ENCODE measurements at regions not wholly inside any gene's neighbourhood (a gene's known extent, or its start where the extent isn't known, plus 50 kb on each side); places are given as distances from the start of the nearest gene placed in this dataset.

DNA sequence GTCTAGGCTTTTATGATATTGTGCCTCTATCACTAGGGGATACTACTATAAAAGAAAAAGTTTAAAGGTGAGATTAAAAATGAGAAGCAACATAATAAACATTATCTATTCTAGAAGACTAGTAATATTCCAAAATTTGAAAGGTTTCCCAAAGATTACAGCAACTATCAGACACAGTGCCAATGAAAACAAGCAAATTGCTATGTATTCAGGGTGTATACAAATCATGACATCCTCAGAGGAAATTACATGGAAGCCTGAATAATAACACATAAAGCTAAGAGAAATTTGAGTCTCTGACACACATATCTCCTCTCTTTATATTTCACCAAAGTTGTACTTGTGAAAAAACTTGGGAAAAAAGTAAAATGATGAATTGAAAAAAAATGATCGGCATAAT, 327.0 kb downstream of the SEC23A start:
- peak in 1 of 2 donors; percentile 29 for DNase-seq (ENCODE audit: low read depth in 2 of 2)

DNA sequence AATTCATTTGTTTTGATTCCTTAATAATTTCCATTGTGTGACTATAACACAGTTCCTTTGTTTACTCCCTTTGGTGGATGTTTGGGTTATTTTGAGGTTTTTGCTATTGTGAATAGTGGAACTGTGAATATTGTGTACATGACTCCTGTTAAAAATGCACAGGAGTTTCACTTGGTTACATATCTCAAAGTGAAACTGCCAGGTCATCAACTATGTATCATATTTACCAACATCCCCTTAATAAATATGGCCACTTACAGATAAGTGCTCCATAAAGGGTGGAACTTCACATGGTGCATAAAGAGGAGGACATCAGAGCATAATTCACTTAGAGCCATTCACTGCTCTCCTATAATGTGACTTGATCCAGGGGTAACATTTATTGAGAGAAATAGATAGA, 328.9 kb downstream of the SEC23A start:
- DNase-seq (ENCODE audit: low read depth in 2 of 2), result no peak

DNA sequence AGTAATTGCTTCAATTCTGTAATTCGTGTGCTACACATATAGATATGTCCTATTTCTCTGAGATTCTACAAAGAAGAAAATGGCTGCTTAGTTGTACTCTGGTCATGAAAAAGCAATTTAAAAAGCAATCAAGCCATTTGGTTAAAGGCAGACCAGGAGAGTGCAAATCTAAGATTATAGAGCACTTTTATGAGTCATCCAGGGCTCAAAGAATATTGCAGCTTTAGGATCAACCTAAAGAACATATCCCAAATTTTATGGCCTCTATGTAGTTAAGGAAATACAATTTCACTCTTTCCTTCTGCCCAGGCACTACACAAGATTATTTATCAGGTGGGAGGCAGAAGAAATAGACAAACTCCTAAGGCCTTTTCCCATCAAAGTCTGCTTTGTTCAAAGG, 332.8 kb downstream of the SEC23A start:
- DNase-seq (ENCODE audit: low read depth in 2 of 2), result no peak

DNA sequence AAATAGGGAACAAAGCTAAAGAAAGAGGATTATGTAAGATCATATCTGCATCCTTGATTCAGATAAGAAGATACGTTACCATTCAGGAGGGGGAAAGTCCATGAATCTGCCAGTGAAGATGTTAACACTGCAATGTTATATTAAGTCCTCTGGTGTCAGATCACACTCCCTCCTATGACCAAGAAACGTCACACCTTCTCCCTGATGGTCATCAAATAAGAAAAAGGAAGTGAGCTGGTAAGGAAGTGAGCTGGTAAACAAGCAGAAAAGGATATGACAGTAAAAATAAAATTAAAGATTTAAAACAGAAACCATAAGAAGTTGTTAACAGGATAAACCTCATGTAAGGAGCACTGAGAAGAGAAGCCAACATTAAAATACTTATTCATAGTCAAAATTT, 340.2 kb downstream of the SEC23A start:
- DNase-seq (ENCODE audit: low read depth in 2 of 2), result peak in 1 of 2 donors; percentile 7

DNA sequence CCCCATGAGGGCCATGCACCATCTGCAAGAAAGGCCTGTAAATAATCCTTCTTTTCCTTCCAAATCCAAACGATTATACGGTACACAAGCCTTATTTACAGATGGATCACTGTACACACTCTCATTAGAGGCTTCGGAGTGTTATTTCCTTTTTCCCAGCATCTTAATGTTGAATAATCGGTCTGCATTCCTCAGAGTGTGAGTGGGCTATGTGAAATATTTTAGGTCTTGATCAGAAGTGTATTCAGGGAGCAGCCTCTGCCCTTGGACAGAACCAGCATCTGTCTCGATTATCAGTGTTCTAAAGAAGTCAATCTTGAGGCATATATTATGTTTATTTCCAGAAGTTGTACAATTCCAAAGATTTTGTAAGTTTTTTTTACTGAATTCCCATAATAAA, 340.6 kb downstream of the SEC23A start:
- no peak for DNase-seq (ENCODE audit: low read depth in 2 of 2)

DNA sequence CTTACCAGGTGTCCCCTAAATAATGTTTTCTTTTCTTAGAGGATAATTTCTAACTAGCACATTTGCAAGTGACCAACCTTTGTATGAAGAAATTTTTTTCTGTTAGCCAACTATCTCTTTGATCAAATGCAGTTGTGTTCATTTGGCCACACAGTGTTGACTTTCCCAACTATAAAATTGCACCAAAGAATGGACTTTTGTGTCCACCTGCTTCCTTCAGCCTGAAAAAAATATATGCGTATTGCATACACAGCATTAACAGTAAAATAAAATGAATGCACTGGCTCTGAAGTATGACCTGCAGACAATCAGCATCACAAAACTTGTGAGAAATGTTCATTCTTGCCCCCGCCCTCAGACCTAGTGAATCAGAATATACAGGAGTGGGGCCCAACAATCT, 342.0 kb downstream of the SEC23A start:
- no peak for DNase-seq (ENCODE audit: low read depth in 2 of 2)

DNA sequence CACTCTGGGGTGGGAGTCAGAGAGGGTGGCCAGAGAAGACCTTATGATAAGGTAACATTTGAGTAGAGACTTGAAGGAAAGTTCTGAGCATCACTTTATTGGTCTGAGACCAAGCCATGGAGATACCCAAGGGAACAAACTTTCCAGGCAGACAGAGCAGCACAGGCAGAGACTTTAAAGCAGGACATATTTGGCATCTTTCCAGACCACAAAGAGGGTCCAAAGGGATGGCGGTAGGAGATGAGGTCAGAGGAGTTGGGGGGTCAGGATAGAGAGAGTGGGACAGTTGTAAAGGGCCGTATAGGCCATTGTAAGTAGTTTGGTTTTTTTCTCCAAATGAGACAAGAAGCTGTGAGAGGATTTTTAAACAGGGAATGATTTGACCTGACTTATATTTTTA, 344.4 kb downstream of the SEC23A start:
- no peak for DNase-seq (ENCODE audit: low read depth in 2 of 2)

DNA sequence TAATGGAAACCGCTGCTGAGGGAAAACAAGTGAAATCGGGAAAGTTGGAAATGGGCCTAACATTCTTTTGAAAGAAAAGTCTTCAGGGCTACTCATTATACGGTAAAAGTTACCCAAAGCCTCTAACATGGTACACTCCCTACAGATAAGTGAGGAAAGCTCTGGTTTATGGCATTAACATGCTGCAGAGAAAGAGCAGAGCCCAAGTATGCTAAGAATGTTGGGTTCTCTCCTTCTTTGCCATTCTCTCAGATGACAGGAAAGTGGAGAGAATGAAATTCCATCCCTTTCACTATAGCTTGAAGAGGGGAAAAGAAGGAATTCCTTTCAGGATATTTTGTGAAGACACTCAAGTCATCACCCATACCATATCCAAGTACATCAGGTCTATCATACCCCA, 348.0 kb downstream of the SEC23A start:
- DNase-seq (ENCODE audit: low read depth in 2 of 2), result no peak

DNA sequence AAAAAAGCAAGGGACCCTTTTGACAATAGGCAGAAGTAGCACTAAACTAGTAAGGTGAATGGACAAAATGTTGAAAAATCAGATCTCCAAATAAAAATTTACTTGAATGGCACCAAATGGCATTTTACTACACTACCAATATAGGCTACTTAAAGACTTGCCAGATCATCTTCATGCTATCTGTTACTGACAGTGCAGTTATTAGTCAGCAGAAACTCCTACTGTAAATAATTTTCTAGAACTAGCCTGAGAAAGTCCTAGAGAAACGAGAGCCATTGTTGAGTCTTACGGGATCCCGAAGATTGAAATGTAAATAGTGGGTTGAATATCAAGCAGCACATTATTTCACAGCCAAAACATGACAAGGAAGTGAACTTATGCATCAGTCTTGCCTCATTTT, 350.3 kb downstream of the SEC23A start:
- no peak for DNase-seq (ENCODE audit: low read depth in 2 of 2)

DNA sequence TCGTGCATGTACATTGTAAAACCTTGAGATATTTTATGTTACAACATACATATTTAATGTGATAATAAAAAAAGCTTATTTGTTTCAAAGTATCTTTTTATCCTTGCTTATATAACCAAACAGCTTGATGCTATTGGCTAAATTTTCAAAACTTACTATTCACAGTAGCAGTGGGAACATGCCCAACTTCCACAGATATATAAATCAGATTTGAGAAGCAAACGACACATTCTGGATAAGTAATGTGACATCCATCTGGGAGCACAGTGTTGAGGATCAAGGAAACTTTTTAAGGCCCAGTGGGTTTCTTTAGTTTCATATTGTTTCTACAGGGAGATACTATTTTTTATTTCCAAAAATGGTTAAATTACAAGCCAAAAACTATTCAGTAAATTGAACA, 350.7 kb downstream of the SEC23A start:
- DNase-seq (ENCODE audit: low read depth in 2 of 2), result no peak

DNA sequence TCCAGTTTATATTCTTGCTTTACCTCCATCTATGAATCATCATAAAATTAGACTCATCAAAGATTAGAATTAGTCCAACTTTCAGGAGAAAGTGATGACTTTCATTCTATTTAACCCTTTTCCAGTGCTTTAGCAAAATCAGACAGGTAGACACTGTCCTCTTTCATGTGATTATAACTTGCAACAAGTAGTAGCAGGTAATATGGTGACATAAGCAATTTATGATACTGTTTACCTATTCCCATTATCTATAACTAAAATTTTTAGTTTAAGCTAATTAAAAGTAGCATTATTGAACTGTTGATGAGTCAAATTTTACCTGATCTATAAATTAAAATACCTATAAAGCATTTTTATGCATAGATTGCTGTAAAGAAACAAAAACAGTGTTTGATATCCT, 351.6 kb downstream of the SEC23A start:
- no peak for DNase-seq (ENCODE audit: low read depth in 2 of 2)

DNA sequence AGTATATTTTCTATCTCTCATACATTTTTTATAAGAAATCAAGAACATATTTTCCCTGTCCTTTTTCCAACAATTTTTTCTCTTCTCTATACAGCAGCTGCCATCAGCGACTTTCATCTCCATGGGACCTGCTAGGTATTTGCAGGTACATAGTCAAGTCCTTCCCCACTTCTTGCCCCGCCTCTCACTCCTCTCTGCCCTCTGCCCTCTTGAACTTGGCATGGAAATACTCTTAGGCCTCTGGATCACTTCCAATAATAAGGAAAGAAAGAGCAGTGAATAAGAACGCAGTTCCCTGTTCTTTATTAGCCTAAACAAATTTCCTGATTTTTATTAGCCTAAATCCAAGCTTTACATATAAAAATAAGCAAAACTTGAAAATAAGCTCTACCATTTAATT, 353.1 kb downstream of the SEC23A start:
- DNase-seq (ENCODE audit: low read depth in 2 of 2), result no peak

DNA sequence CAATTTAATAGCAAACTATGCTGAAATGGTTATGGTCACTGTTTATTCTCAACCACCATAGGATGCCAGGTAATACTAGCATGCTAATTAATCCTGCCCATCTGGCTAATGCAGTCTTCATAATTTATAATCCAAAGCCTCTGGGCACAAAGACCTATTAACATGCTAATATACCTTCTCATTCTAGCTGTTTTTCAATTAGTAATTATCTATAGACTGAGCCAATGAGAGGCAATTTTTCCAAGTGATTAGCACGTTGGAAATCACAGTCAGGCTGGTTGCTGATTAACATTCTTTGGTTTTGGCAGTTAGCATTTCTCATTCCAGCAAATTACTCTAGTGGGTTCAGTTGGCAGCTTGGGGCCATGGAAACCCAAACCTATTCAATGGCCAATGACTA, 357.2 kb downstream of the SEC23A start:
- DNase-seq (ENCODE audit: low read depth in 2 of 2), result no peak

DNA sequence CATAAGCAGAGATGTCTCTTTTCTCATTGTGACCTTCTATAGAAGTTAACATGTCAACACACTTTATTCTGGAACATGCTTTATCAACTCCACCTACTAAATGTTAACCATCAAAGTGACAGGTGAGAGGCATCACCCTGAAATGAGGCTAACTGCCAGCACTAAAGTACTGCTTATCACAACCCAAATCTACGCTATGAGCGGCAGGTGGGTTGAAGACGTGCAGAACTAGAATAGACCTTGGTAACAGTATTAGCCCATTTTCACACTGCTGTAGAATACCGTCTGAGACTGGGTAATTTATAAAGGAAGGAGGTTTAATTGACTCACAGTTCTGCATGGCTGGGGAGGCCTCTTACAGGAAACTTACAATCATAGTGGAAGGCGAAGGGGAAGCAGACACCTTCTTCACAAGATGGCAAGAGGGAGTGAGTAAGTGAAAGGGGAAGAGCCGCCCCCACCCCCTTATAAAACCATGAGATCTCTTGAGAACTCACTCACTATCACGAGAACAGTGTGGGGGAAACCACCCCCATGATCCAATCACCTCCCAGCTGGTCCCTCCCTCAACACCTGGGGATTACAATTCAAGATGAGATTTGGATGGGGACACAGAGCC, 359.0 kb downstream of the SEC23A start:
- DNase-seq (ENCODE audit: low read depth in 2 of 2), result no peak

DNA sequence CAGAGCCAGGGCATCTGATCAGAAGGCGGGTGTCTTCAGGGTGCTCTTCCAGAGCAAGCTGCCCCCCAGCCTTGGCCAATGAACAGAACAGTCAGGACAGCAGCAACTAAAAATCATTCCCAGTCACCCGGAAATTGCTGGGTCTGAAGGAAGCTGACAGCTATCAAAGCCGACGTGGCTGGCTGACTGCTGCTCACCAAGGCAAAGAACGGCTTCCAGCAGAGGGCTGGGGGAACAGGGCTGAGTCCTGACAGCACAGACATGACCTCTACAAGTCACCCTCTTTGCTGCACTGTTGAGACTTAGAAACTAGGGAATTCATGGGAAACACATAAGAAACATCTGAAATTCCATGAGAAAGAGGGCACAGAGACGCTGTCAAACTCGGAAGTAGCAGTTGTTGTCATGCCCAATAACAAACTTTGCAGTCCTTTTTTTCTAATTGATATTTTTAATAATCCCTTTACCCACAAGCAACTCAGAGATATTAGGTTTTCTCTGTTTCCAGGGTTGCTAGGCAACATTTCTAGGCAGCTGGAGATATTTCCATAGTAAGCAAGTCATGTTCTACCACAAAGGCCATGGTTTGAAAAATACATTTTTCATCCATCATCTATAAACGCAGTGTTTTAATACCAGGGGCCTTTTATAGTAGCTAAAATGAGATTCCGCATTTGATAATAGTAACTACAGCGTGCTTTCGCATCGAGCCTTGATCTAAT, 365.2 kb downstream of the SEC23A start:
- DNase-seq (ENCODE audit: low read depth in 2 of 2), result no peak

DNA sequence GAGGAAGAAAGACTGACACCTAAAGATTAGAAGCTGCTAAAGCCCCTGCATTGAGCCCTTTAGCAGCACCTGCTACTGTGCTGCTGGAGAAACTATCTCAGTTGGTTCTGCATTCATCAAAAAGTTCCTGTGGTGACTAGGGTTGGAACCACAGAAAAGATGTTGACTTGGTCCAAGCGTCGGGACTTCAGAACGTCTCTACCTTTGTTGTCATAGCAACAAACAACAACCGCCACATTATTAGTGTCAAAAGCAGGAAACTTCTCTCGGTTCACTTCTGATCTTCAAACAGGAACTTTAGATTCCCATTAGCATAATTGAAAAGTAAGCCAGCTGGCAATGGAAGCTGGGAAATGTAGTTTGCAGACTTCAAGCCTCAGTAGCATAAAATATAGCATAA, 368.0 kb downstream of the SEC23A start:
- no peak for DNase-seq (ENCODE audit: low read depth in 2 of 2)

DNA sequence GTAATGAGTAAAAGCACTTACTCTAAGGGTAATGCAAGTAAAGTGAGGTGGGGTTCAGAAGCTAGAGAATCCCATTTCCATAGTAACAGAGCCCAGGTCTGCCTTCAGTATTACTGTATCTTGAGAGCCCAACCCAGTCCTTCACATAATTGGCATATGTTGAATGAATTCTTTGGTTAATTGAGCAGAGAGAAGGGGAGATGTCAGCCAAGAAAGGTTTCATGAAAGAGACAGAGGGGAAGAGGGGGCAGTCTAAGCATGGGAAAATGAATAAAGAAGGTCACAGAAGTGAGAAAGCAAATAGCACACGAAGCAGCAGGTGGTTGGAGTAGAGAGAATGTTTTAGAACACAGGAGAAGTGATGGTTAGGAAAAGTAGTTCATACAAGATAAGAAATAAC, 371.1 kb downstream of the SEC23A start:
- DNase-seq (ENCODE audit: low read depth in 2 of 2), result no peak

DNA sequence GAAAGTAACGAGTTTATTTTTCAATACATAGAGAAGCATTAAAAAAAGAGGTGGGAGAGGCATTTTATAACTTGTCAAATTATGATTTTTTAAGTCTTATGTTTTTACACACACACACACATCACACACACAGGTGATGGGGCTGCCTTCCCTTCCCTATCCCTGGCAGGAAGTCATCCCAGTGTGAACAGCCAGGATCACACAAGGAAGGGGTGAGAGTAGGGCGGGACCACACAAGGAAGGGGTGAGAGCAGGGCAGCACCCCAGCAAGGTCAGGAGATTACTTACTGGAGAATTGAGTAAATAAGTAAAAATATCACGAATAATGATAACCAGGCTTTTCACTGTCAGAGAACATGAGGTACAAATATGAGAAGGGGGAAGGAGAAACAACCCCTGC, 372.6 kb downstream of the SEC23A start:
- DNase-seq (ENCODE audit: low read depth in 2 of 2), result no peak

DNA sequence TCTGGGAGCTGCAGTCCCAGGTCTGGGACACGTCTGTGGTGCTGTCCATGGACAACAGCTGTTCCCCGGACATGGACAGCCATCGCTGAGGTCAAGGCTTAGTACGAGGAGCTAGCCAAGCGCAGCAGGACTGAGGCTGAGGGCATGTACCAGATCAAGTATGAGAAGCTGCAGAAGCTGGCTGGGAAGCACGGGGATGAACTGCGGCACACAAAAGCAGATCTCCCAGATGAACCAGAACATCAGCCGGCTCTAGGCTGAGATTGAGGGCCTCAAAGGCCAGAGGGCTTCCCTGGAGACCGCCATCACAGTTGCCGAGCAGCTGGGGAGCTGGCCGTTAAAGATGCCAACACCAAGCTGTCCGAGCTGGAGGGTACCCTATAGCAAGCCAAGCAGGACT, 375.3 kb downstream of the SEC23A start:
- DNase-seq (ENCODE audit: low read depth in 2 of 2), result no peak

DNA sequence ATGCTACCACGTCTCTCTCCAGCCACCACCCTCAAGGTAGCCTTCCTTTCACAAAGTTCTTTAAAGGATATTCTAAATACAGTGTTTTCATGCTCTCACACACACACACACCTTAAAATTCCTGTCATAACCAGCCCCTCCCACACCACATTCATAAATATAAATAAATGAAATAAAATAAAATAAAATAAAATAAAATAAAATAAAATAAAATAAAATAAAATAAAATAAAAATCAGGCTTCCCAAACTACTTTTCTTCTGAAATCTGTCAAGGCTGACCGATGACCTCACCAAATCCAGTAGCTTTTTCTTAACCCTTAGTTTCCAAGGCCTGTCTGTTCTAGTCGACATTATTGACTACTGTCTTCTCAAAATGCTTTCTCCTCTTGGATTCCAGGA, 378.4 kb downstream of the SEC23A start:
- no peak for DNase-seq (ENCODE audit: low read depth in 2 of 2)

DNA sequence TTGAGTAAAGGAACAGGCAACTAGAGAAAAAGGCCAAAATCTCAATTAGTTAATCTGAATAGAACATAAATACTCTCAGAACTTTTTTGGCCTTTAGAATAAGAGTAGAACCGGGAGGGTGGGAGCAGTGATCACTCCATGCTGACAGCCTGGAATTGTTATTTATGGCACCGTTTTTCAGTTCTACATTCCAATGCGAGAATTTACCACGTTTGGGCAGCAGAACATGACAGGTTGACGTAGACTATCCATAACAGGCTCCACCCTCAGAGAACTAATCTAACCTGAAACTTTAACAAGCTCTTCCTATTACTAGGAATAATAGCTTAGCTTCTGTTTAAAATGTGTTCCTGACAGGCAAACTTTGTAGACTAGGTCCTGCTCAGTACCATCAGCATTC, 379.1 kb downstream of the SEC23A start:
- DNase-seq (ENCODE audit: low read depth in 2 of 2), result no peak

DNA sequence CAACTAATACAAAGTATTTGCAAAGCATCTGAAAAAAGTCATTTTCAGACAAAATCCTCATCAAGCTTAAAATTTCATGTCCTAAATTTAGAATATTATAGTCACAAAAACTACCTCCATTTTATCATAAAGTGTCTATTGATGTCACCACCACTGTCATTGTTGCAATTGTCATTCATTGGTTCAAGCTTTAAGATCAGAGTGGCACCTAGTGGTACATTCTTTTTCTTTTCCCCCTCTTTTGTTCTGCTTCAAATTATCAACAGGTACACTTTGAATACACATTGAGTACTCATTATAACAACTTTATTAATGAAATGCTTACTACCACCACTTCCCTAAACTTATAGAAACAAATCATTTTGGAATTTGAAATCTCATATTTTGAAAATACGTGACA, 379.8 kb downstream of the SEC23A start:
- DNase-seq (ENCODE audit: low read depth in 2 of 2), result no peak

DNA sequence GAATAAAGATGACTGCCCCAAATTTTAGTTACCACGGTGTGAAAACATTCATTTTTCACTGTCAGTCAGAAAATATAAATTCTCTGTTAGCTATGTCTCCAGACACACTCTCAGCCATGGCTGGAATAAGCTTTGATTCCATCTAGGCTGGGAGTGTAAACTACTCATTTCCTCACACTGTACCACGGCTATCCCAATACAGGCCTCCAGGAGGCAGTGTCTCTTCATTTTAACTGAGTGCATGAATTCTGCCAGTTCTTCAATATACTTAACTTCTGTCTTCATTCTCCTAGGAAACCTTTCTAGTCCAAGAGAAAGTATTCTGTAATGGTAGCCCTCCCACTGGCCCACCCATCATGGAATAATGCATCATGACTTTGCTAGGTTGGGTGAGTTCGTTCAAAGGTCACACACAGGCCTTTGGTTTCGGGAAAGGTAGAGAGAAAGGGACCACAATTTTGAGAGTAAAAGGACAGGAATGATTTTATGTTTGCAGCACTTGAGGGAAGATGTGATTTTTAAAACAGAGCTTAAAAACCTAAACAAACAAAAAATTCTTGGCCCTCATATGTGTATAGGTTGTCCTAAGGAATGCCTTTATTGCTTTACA, 381.1 kb downstream of the SEC23A start:
- peak; percentile 23 to 69 for DNase-seq (ENCODE audit: low read depth in 2 of 2)

Measured in dermis microvascular lymphatic vessel endothelial cell (primary cell).